Ascending aorta (tissue), 2 donors: ENCODE measurements at regions not wholly inside any gene's neighbourhood (a gene's known extent, or its start where the extent isn't known, plus 50 kb on each side); places are given as distances from the start of the nearest gene placed in this dataset.

ENCODE experiments used
- DNase-seq, 2 donors: peaks; one replicate each; pipeline ENCODE4 v3.0.0-alpha.2; 2019; ENCODE audit warnings: low spot score in 2 of 2
- H3K27ac ChIP-seq, 2 donors: fragments of 200-600 bp; sonication (generic); one replicate each; pipeline ENCODE4 v1.5.1; 2016 to 2017; ENCODE audit warnings: mild to moderate bottlenecking in 1 of 2
- H3K27me3 ChIP-seq: fragments of 200-600 bp; sonication (generic); one replicate; pipeline ENCODE4 v1.5.1; 2017
- H3K36me3 ChIP-seq, 2 donors: fragments of 200-600 bp; sonication (generic); one replicate each; pipeline ENCODE4 v1.5.1; 2016
- H3K4me1 ChIP-seq, 2 donors: fragments of 200-600 bp; sonication (generic); one replicate each; pipeline ENCODE4 v1.5.1; 2016 to 2017; ENCODE audit warnings: mild to moderate bottlenecking in 1 of 2
- H3K4me3 ChIP-seq, 2 donors: fragments of 200-600 bp; sonication (generic); one replicate each; pipeline ENCODE4 v1.5.1; 2016 to 2017; ENCODE audit warnings: mild to moderate bottlenecking in 1 of 2
- H3K9me3 ChIP-seq, 2 donors: fragments of 200-600 bp; sonication (generic); one replicate each; pipeline ENCODE4 v1.5.1; 2016
- intact Hi-C: fragments of 100-400 bp; cut with DNase I; formaldehyde crosslinking; loops from one replicate; pipeline ENCODE4 v1.15.1; 2023
- TF ChIP-seq, protein P1 (sequence below), 3 experiments: fragments of 200-600 bp in 2 of 3; fragments of 450-650 bp in 1 of 3; sonication (generic) in 2 of 3; IDR thresholded peaks; one replicate each; pipeline ENCODE4 v1.5.1; 2016 to 2019; ENCODE audit warnings: antibody characterized with exemption in 3 of 3, mild to moderate bottlenecking in 1 of 3, moderate library complexity in 1 of 3

DNA sequence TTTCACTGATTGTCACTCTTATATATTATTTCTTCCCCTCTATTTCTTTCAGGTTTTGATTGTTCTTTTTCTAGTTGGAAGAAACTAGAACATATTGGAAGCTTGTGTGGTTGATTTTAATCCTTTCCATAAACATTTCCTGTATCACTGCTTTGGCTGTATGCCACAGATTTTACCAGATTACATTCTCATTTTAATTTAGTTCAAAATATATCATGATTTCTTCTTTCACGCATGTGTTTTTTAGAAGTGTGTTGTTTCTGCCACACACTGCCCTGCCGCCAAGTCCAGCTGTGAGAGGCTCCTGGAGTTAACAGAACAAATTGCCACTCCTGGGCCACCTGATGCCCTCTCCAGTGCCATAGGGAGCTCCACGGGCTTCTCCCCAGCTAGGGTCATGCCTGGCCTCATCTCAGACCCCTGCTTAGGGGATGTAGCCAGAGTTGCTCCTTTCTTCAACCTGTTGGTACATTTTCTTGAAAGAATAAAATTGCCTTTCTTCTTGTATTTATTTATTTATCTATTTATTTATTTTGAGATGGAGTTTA, 206.2 kb upstream of the COPS8 start:
- TF ChIP-seq, protein P1, sequence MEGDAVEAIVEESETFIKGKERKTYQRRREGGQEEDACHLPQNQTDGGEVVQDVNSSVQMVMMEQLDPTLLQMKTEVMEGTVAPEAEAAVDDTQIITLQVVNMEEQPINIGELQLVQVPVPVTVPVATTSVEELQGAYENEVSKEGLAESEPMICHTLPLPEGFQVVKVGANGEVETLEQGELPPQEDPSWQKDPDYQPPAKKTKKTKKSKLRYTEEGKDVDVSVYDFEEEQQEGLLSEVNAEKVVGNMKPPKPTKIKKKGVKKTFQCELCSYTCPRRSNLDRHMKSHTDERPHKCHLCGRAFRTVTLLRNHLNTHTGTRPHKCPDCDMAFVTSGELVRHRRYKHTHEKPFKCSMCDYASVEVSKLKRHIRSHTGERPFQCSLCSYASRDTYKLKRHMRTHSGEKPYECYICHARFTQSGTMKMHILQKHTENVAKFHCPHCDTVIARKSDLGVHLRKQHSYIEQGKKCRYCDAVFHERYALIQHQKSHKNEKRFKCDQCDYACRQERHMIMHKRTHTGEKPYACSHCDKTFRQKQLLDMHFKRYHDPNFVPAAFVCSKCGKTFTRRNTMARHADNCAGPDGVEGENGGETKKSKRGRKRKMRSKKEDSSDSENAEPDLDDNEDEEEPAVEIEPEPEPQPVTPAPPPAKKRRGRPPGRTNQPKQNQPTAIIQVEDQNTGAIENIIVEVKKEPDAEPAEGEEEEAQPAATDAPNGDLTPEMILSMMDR (IDR thresholded peaks at IDR 0.05) = no peak
- no peak for DNase-seq
- Histone ChIP-seq H3K4me1 (peaks cover 0 to under 1% of the 10 kb centered on the region in 2 donors), H3K4me3 (no peak overlapping the region), H3K36me3 (no peaks in the 10 kb centered on the region), H3K9me3 (no peaks in the 10 kb centered on the region), H3K27me3 (no peaks in the 10 kb centered on the region), H3K27ac (no peak overlapping the region)
- intact Hi-C loops = no loop called here

- no peaks in the 10 kb centered on the region for H3K36me3 ChIP-seq
- no peak overlapping the region for H3K27ac ChIP-seq
- peaks cover 2 to 3% of the 10 kb centered on the region in 2 donors for H3K4me1 ChIP-seq
- no peak overlapping the region for H3K4me3 ChIP-seq
- DNase-seq = no peak
- no peaks in the 10 kb centered on the region for H3K9me3 ChIP-seq
- TF ChIP-seq, protein P1 (IDR thresholded peaks at IDR 0.05) = no peak
- H3K27me3 ChIP-seq = no peaks in the 10 kb centered on the region
- intact Hi-C loops = no loop called here
Measured at GRCh38 chr2:236882074-236882473, 203.6 kb upstream of the COPS8 start.

- intact Hi-C loops = no loop called here
- no peaks in the 10 kb centered on the region for H3K27me3 ChIP-seq
- H3K9me3 ChIP-seq = no peaks in the 10 kb centered on the region
- no peak overlapping the region for H3K4me3 ChIP-seq
- H3K4me1 ChIP-seq = peaks cover 4 to 7% of the 10 kb centered on the region in 2 donors
- DNase-seq = no peak
- H3K27ac ChIP-seq = no peak overlapping the region
- no peaks in the 10 kb centered on the region for H3K36me3 ChIP-seq
- TF ChIP-seq, protein P1 (IDR thresholded peaks at IDR 0.05) = no peak
Measured at GRCh38 chr2:236882930-236883329, 202.8 kb upstream of the COPS8 start.

- TF ChIP-seq, protein P1 (IDR thresholded peaks at IDR 0.05) = no peak
- H3K4me1 ChIP-seq = peaks cover 9 to 16% of the 10 kb centered on the region in 2 donors
- H3K27me3 ChIP-seq = no peaks in the 10 kb centered on the region
- intact Hi-C loops = no loop called here
- no peak overlapping the region for H3K27ac ChIP-seq
- no peak for DNase-seq
- no peaks in the 10 kb centered on the region for H3K36me3 ChIP-seq
- H3K9me3 ChIP-seq = no peaks in the 10 kb centered on the region
- no peak overlapping the region for H3K4me3 ChIP-seq
Measured at GRCh38 chr2:236883819-236884218, 201.9 kb upstream of the COPS8 start.

- intact Hi-C loops = loop anchor here (5.0 kb wide), 2 partner anchors 42 to 107 kb away; no protein-coding TSS in a partner anchor
- peaks cover 9 to 18% of the 10 kb centered on the region in 2 donors for H3K4me1 ChIP-seq
- H3K36me3 ChIP-seq = no peaks in the 10 kb centered on the region
- no peak overlapping the region for H3K4me3 ChIP-seq
- no peaks in the 10 kb centered on the region for H3K27me3 ChIP-seq
- peak overlapping the region in 1 of 2 donors; percentile 34 for H3K27ac ChIP-seq
- TF ChIP-seq, protein P1 (IDR thresholded peaks at IDR 0.05) = no peak
- H3K9me3 ChIP-seq = no peaks in the 10 kb centered on the region
- DNase-seq = no peak
Measured at GRCh38 chr2:236884569-236885175, 201.0 kb upstream of the COPS8 start.
